ENCODE measurements at regions not wholly inside any gene's neighbourhood (a gene's known extent, or its start where the extent isn't known, plus 50 kb on each side); places are given as distances from the start of the nearest gene placed in this dataset.

DNA sequence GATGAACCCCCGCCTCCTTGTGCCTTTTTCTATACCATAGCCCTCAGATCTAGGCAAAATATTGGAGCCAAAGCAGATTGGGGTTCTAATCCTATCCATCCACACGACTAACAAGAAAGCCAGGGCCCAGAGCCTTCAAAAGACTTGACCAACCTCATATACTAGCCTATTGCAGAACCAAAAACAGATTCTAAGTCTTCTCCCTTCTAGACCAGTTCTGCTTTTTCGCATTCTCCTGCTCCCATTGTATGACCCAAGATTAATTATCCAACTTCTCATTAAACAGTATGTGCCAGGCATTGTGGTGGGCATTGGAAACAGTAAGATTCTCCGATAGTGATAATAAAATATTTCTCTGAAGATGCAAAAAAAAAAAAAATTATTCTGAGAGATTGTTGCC, 113.7 kb upstream of the JARID2 start:
- no TSS peak for BruUV-seq (replicated peaks)
- Histone ChIP-seq H3K9ac (ENCODE audit: control insufficient read depth, insufficient read depth, low read length) (no peak overlapping the region), H3K27ac (ENCODE audit: control insufficient read depth, insufficient read depth) (no peak overlapping the region), H3K27me3 (replicated peaks in 1 of 2; ENCODE audit: control insufficient read depth in 2 of 2, insufficient read depth in 2 of 2, low read length in 1 of 2) (no peaks in the 10 kb centered on the region), H4K20me1 (ENCODE audit: control insufficient read depth, insufficient read depth) (no peaks in the 10 kb centered on the region), H3K4me3 (no peak overlapping the region), H3K79me2 (ENCODE audit: control insufficient read depth, insufficient read depth, low read length) (no peaks in the 10 kb centered on the region), H3K9me3 (replicated peaks; ENCODE audit: control insufficient read depth, insufficient read depth, low read length) (no peaks in the 10 kb centered on the region), H3K4me2 (ENCODE audit: control insufficient read depth, insufficient read depth) (no peak overlapping the region), H3K4me1 (ENCODE audit: control insufficient read depth, insufficient read depth, low read length) (peaks cover 9% of the 10 kb centered on the region), H3K36me3 (ENCODE audit: control insufficient read depth in 2 of 2, insufficient read depth in 2 of 2, low read length in 1 of 2) (no peaks in the 10 kb centered on the region), H2AFZ (ENCODE audit: control insufficient read depth, low read depth, low read length) (no peak overlapping the region)
- no peak for DNase-seq (ENCODE audit: low read depth, low spot score)
- ChIA-PET POLR2A (no interaction called here), SMC1A (ENCODE audit: uncharacterized antibody, unreplicated experiment) (no interaction called here), CTCF (interaction anchor here (0.7 kb wide), 1 partner anchor 802 kb away, joined by 3 read pairs; no protein-coding TSS in a partner anchor), RAD21 (ENCODE audit: unreplicated experiment) (no interaction called here)
- intact Hi-C loops (cut with micrococcal nuclease; ENCODE audit: unreplicated experiment), result no loop called here
- in situ Hi-C loops (cut with MboI), result no loop called here
- 53% methylated on average over 4 of the region's 4 CpGs for WGBS (ENCODE audit: insufficient coverage, insufficient replicate concordance, low lambda C conversion rate, missing lambda C conversion rate)
- FAIRE-seq, result no peak
- TF ChIP-seq, protein P1, sequence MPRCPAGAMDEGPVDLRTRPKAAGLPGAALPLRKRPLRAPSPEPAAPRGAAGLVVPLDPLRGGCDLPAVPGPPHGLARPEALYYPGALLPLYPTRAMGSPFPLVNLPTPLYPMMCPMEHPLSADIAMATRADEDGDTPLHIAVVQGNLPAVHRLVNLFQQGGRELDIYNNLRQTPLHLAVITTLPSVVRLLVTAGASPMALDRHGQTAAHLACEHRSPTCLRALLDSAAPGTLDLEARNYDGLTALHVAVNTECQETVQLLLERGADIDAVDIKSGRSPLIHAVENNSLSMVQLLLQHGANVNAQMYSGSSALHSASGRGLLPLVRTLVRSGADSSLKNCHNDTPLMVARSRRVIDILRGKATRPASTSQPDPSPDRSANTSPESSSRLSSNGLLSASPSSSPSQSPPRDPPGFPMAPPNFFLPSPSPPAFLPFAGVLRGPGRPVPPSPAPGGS (IDR thresholded peaks at IDR 0.05; ENCODE audit: borderline replicate concordance, insufficient read depth, low read depth, low read length, poor library complexity, severe bottlenecking), result no peak
- TF ChIP-seq NBN (IDR thresholded peaks at IDR 0.05), result no peak
- no peak for TF ChIP-seq DPF2 (IDR thresholded peaks at IDR 0.05)
- no peak for TF ChIP-seq YY1 (IDR thresholded peaks at IDR 0.05; ENCODE audit: low read depth, low read length)
- TF ChIP-seq, protein P2, sequence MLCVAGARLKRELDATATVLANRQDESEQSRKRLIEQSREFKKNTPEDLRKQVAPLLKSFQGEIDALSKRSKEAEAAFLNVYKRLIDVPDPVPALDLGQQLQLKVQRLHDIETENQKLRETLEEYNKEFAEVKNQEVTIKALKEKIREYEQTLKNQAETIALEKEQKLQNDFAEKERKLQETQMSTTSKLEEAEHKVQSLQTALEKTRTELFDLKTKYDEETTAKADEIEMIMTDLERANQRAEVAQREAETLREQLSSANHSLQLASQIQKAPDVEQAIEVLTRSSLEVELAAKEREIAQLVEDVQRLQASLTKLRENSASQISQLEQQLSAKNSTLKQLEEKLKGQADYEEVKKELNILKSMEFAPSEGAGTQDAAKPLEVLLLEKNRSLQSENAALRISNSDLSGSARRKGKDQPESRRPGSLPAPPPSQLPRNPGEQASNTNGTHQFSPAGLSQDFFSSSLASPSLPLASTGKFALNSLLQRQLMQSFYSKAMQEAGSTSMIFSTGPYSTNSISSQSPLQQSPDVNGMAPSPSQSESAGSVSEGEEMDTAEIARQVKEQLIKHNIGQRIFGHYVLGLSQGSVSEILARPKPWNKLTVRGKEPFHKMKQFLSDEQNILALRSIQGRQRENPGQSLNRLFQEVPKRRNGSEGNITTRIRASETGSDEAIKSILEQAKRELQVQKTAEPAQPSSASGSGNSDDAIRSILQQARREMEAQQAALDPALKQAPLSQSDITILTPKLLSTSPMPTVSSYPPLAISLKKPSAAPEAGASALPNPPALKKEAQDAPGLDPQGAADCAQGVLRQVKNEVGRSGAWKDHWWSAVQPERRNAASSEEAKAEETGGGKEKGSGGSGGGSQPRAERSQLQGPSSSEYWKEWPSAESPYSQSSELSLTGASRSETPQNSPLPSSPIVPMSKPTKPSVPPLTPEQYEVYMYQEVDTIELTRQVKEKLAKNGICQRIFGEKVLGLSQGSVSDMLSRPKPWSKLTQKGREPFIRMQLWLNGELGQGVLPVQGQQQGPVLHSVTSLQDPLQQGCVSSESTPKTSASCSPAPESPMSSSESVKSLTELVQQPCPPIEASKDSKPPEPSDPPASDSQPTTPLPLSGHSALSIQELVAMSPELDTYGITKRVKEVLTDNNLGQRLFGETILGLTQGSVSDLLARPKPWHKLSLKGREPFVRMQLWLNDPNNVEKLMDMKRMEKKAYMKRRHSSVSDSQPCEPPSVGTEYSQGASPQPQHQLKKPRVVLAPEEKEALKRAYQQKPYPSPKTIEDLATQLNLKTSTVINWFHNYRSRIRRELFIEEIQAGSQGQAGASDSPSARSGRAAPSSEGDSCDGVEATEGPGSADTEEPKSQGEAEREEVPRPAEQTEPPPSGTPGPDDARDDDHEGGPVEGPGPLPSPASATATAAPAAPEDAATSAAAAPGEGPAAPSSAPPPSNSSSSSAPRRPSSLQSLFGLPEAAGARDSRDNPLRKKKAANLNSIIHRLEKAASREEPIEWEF (IDR thresholded peaks at IDR 0.05; ENCODE audit: insufficient replicate concordance, low read depth, low read length), result no peak
- TF ChIP-seq SMAD1 (IDR thresholded peaks at IDR 0.05; ENCODE audit: low read depth, partially characterized antibody), result no peak
- TF ChIP-seq RB1 (IDR thresholded peaks at IDR 0.05; ENCODE audit: borderline replicate concordance), result no peak
- no peak for TF ChIP-seq NR2C2 (IDR thresholded peaks at IDR 0.05; ENCODE audit: borderline replicate concordance, control insufficient read depth, insufficient read length, low read depth)
- TF ChIP-seq RCOR1 (conservative IDR thresholded peaks at IDR 0.05; ENCODE audit: low read depth, low read length), result no peak
- no peak for TF ChIP-seq SPI1 (IDR thresholded peaks at IDR 0.05; ENCODE audit: borderline replicate concordance, insufficient read depth, low read depth, low read length)
- no peak for TF ChIP-seq TAF1 (IDR thresholded peaks at IDR 0.05; ENCODE audit: borderline replicate concordance, low read depth, low read length)
- no peak for ATAC-seq

Measured in GM12878 (cell line).